ENCODE measurements at regions not wholly inside any gene's neighbourhood (a gene's known extent, or its start where the extent isn't known, plus 50 kb on each side); places are given as distances from the start of the nearest gene placed in this dataset.

DNA sequence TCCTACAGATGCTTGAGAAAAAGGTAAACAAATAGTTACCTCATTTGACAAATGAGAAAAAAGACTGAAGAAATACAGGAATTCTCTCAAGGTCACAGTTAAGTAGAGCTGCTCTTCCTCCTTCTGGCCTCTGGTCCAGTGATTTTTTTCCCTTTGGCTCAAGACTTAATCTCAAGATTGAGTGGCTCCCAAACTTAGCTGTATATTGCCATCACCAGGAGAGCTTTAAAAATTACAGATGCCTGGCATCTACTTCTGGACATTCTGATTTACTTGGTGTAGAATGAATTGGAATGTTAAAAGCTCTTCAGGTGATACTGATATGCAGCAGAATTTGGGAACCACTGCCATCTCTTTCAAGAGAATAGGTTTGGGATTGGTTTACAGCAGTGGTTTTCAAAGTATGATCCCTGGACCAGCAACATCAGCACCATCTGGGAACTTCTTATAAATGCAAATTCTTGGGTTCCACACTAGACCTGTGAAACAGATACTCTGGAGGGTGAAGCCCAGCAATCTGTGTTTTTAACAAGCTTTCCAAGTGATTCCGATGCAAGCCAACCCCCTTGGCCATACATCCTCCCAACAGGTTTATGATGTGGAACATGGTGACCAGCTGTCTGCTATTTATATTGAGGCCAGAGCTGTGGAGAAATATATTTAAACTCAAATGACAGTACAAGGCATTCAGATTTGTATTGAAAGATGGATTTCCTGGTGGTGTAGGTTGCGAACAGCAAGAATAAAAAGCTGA is 333.0 kb upstream of the RARB start:
- no peak for TF ChIP-seq EZH2phosphoT487 (IDR thresholded peaks at IDR 0.05; ENCODE audit: unreplicated experiment)
- no peak for TF ChIP-seq STAT1 (IDR thresholded peaks at IDR 0.05; ENCODE audit: unreplicated experiment)
- TF ChIP-seq EZH2 (IDR thresholded peaks at IDR 0.05; ENCODE audit: low read depth, unreplicated experiment): no peak
- no peak overlapping the region for H3K4me2 ChIP-seq
- Mint-ChIP-seq H3K4me1 (peaks cover 23% of the 10 kb centered on the region), H3K27me3 (ENCODE audit: insufficient read depth, low read depth, poor library complexity) (peaks cover 2% of the 10 kb centered on the region), H3K9me3 (no peaks in the 10 kb centered on the region), H3K27ac (no peak overlapping the region), H3K4me3 (no peak overlapping the region), H3K36me3 (ENCODE audit: low read depth) (no peaks in the 10 kb centered on the region)
- no peaks in the 10 kb centered on the region for H3K36me3 ChIP-seq (ENCODE audit: insufficient read depth)
- peaks cover 7% of the 10 kb centered on the region; the same call in 1 of the 2 replicates for H3K9me2 ChIP-seq (ENCODE audit: insufficient read depth)
- no peaks in the 10 kb centered on the region for H4K20me1 ChIP-seq (replicated peaks; ENCODE audit: insufficient read depth)
- H2AFZ ChIP-seq: no peak overlapping the region
- H3K4me1 ChIP-seq (ENCODE audit: insufficient read depth): peaks cover 27% of the 10 kb centered on the region; the same call in 1 of the 2 replicates
- no peaks in the 10 kb centered on the region for H3K27me3 ChIP-seq (ENCODE audit: insufficient read depth)
- DNase-seq (ENCODE audit: low spot score) (no peak), ATAC-seq (no peak)
- no peaks in the 10 kb centered on the region for H3K79me2 ChIP-seq (replicated peaks; ENCODE audit: insufficient read depth)
- H3K4me3 ChIP-seq: no peak overlapping the region
- H3F3A ChIP-seq (replicated peaks; ENCODE audit: low read depth): no peaks in the 10 kb centered on the region
- H3K27ac ChIP-seq (ENCODE audit: low read depth): no peak overlapping the region

DNA sequence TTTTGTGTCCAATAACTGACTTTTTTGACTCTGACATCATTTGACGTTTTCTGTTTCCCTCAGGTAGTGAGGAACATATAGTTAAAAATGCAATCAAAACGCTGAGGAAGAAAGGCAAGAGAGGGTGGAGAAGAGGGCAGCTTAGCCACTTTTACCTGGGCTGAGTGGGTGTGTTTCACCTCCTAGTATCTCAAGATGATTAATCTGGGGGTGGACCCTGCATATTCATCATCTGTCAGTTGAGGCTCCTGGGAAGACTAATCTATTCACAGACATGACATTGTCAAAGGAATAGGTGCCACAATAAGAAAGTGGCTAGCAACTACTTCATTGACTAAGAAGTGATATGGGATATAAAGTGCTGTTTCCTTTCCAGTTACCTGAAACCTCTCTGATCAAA is 331.5 kb upstream of the RARB start:
- Histone ChIP-seq H3K4me3 (no peak overlapping the region), H3K4me2 (no peak overlapping the region), H3K4me1 (ENCODE audit: insufficient read depth) (peaks cover 20% of the 10 kb centered on the region; the same call in 1 of the 2 replicates), H3K27me3 (ENCODE audit: insufficient read depth) (no peaks in the 10 kb centered on the region), H4K20me1 (replicated peaks; ENCODE audit: insufficient read depth) (no peaks in the 10 kb centered on the region), H3K36me3 (ENCODE audit: insufficient read depth) (no peaks in the 10 kb centered on the region), H3F3A (replicated peaks; ENCODE audit: low read depth) (no peaks in the 10 kb centered on the region), H3K9me2 (ENCODE audit: insufficient read depth) (peaks cover 7% of the 10 kb centered on the region; the same call in 1 of the 2 replicates), H2AFZ (no peak overlapping the region), H3K27ac (ENCODE audit: low read depth) (no peak overlapping the region), H3K79me2 (replicated peaks; ENCODE audit: insufficient read depth) (no peaks in the 10 kb centered on the region)
- H3K9me3 Mint-ChIP-seq: no peaks in the 10 kb centered on the region
- no peak overlapping the region for H3K27ac Mint-ChIP-seq
- ATAC-seq (no peak), DNase-seq (ENCODE audit: low spot score) (no peak)
- peaks cover 18% of the 10 kb centered on the region for H3K4me1 Mint-ChIP-seq
- no peak overlapping the region for H3K4me3 Mint-ChIP-seq
- H3K36me3 Mint-ChIP-seq (ENCODE audit: low read depth): no peaks in the 10 kb centered on the region
- peaks cover 2% of the 10 kb centered on the region for H3K27me3 Mint-ChIP-seq (ENCODE audit: insufficient read depth, low read depth, poor library complexity)
- TF ChIP-seq NANOG (IDR thresholded peaks at IDR 0.05; ENCODE audit: borderline replicate concordance) (no peak), EZH2 (IDR thresholded peaks at IDR 0.05; ENCODE audit: low read depth, unreplicated experiment) (no peak), ZNF462 (CRISPR knock-in tag; IDR thresholded peaks at IDR 0.05) (no peak), CREB1 (CRISPR knock-in tag; IDR thresholded peaks at IDR 0.05; ENCODE audit: low read depth) (no peak), STAT1 (IDR thresholded peaks at IDR 0.05; ENCODE audit: unreplicated experiment) (no peak), CTCF (conservative IDR thresholded peaks at IDR 0.05; ENCODE audit: low read depth in 2 of 2) (no peak), ZNF114 (CRISPR knock-in tag; IDR thresholded peaks at IDR 0.05) (no peak), EZH2phosphoT487 (IDR thresholded peaks at IDR 0.05; ENCODE audit: unreplicated experiment) (no peak)
- TF ChIP-seq, protein P1, sequence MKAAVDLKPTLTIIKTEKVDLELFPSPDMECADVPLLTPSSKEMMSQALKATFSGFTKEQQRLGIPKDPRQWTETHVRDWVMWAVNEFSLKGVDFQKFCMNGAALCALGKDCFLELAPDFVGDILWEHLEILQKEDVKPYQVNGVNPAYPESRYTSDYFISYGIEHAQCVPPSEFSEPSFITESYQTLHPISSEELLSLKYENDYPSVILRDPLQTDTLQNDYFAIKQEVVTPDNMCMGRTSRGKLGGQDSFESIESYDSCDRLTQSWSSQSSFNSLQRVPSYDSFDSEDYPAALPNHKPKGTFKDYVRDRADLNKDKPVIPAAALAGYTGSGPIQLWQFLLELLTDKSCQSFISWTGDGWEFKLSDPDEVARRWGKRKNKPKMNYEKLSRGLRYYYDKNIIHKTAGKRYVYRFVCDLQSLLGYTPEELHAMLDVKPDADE (IDR thresholded peaks at IDR 0.05): no peak
